Caco-2 (cell line): ENCODE measurements at regions not wholly inside any gene's neighbourhood (a gene's known extent, or its start where the extent isn't known, plus 50 kb on each side); places are given as distances from the start of the nearest gene placed in this dataset.

ENCODE experiments used
- BruUV-seq: library from RNA; stranded (reverse); fragments of 400-500 nt; replicated peaks from 2 replicates; lab custom pipeline; 2021; lab: Mats Ljungman, UMichigan
- CTCF ChIA-PET: fragments of 300-600 bp; sonication (Branson Sonifier 250); formaldehyde crosslinking; loops from one replicate; lab custom pipeline; 2022; ENCODE audit warnings: antibody characterized with exemption; lab: Charles Lee
- POLR2A ChIA-PET: fragments of 300-600 bp; sonication (Branson Sonifier 250); formaldehyde crosslinking; loops from one replicate; lab custom pipeline; 2022; ENCODE audit warnings: antibody characterized with exemption; lab: Charles Lee
- DNase-seq, 2 experiments: peaks; one replicate each; pipeline versions ENCODE4 v3.0.0 to v3.0.0-alpha.2; 2020 to 2022
- H3K27me3 ChIP-seq: replicated peaks from 2 replicates; pipeline ENCODE4 v1.6.0; 2011; ENCODE audit warnings: low read length; ENCODE audit not compliant: control insufficient read depth, insufficient read depth
- H3K36me3 ChIP-seq: 2 replicates; pipeline ENCODE4 v1.5.1; 2011; ENCODE audit warnings: low read length; ENCODE audit not compliant: control insufficient read depth, insufficient read depth
- H3K4me1 ChIP-seq: fragments of 250-450 bp; sonication (Bioruptor Pico); 2 replicates; pipeline ENCODE4 v1.5.1; 2020; ENCODE audit warnings: mild to moderate bottlenecking
- H3K4me3 ChIP-seq: 2 replicates; pipeline ENCODE4 v1.5.1; 2011; ENCODE audit warnings: low read depth, mild to moderate bottlenecking, control low read depth, low read length
- H3K9me3 ChIP-seq: fragments of 250-450 bp; sonication (Bioruptor Pico); 2 replicates; pipeline ENCODE4 v1.5.1; 2020; ENCODE audit warnings: mild to moderate bottlenecking, moderate library complexity
- H3K27ac Mint-ChIP-seq: one replicate; pipeline ENCODE4 v1.8.0; 2022; ENCODE audit warnings: mixed read lengths; ENCODE audit not compliant: unreplicated experiment
- H3K27me3 Mint-ChIP-seq: one replicate; pipeline ENCODE4 v1.8.0; 2022; ENCODE audit warnings: mixed read lengths; ENCODE audit not compliant: insufficient read depth, unreplicated experiment
- H3K36me3 Mint-ChIP-seq: one replicate; pipeline ENCODE4 v1.8.0; 2022; ENCODE audit warnings: mild to moderate bottlenecking, mixed read lengths; ENCODE audit not compliant: insufficient read depth, unreplicated experiment
- H3K4me1 Mint-ChIP-seq: one replicate; pipeline ENCODE4 v1.8.0; 2022; ENCODE audit warnings: low read depth, mixed read lengths; ENCODE audit not compliant: unreplicated experiment
- H3K4me3 Mint-ChIP-seq: one replicate; pipeline ENCODE4 v1.8.0; 2022; ENCODE audit warnings: mild to moderate bottlenecking, moderate library complexity, mixed read lengths; ENCODE audit not compliant: unreplicated experiment
- H3K9me3 Mint-ChIP-seq: one replicate; pipeline ENCODE4 v1.8.0; 2022; ENCODE audit warnings: mixed read lengths; ENCODE audit not compliant: unreplicated experiment
- CTCF ChIP-seq, 2 experiments: fragments of 200-600 bp in 1 of 2; IDR thresholded peaks; 1 replicate in 1 of 2; 2 replicates in 1 of 2; pipeline versions ENCODE4 v1.5.1 to v1.8.0; 2011 to 2022; ENCODE audit warnings: antibody characterized with exemption in 1 of 2, control low read depth in 1 of 2, inconsistent platforms in 1 of 2, low read depth in 1 of 2, low read length in 1 of 2, mild to moderate bottlenecking in 1 of 2, moderate library complexity in 1 of 2; ENCODE audit not compliant: insufficient read depth in 1 of 2, severe bottlenecking in 1 of 2, unreplicated experiment in 1 of 2
- intact Hi-C: fragments of 100-400 bp; cut with micrococcal nuclease; formaldehyde crosslinking; loops from one replicate; pipeline ENCODE4 v1.10.0; 2022; ENCODE audit not compliant: unreplicated experiment

- intact Hi-C loops: no loop called here
- Histone ChIP-seq H3K4me1 (peaks cover 10% of the 10 kb centered on the region), H3K9me3 (no peaks in the 10 kb centered on the region; the same call in 1 of the 2 replicates), H3K36me3 (no peaks in the 10 kb centered on the region), H3K4me3 (no peak overlapping the region), H3K27me3 (no peaks in the 10 kb centered on the region)
- no peaks in the 10 kb centered on the region for H3K27me3 Mint-ChIP-seq
- no peaks in the 10 kb centered on the region for H3K36me3 Mint-ChIP-seq
- BruUV-seq: no TSS peak
- peaks cover 10% of the 10 kb centered on the region for H3K9me3 Mint-ChIP-seq
- H3K27ac Mint-ChIP-seq: peak overlapping the region; percentile 58
- no peak for DNase-seq
- H3K4me3 Mint-ChIP-seq: no peak overlapping the region
- CTCF ChIA-PET: no interaction called here
- no peak for TF ChIP-seq CTCF (IDR thresholded peaks at IDR 0.05; ENCODE audit: insufficient read depth in 1 of 2, low read depth in 1 of 2, low read length in 1 of 2, severe bottlenecking in 1 of 2, unreplicated experiment in 1 of 2)
- H3K4me1 Mint-ChIP-seq: peaks cover 12% of the 10 kb centered on the region
- POLR2A ChIA-PET: no interaction called here
These were observed 316.2 kb upstream of the CDYL start for GRCh38 chr6:4459996-4460395.

- Histone ChIP-seq H3K4me1 (peaks cover 10% of the 10 kb centered on the region), H3K4me3 (no peak overlapping the region), H3K27me3 (no peaks in the 10 kb centered on the region), H3K36me3 (no peaks in the 10 kb centered on the region), H3K9me3 (no peaks in the 10 kb centered on the region; the same call in 1 of the 2 replicates)
- DNase-seq: peak; percentile 13 to 47
- H3K9me3 Mint-ChIP-seq: peaks cover 13% of the 10 kb centered on the region
- BruUV-seq: no TSS peak
- peaks cover 12% of the 10 kb centered on the region for H3K4me1 Mint-ChIP-seq
- intact Hi-C loops: no loop called here
- ChIA-PET CTCF (no interaction called here), POLR2A (interaction anchor here (0.6 kb wide), 1 partner anchor 318 kb away, joined by 4 read pairs; no protein-coding TSS in a partner anchor)
- H3K27me3 Mint-ChIP-seq: peaks cover 3% of the 10 kb centered on the region
- no peak for TF ChIP-seq CTCF (IDR thresholded peaks at IDR 0.05; ENCODE audit: insufficient read depth in 1 of 2, low read depth in 1 of 2, low read length in 1 of 2, severe bottlenecking in 1 of 2, unreplicated experiment in 1 of 2)
- peak overlapping the region; percentile 58 for H3K27ac Mint-ChIP-seq
- H3K36me3 Mint-ChIP-seq: no peaks in the 10 kb centered on the region
- H3K4me3 Mint-ChIP-seq: no peak overlapping the region
These were observed 317.2 kb upstream of the CDYL start for GRCh38 chr6:4459032-4459431.

GRCh38 chr6:4451718-4452117 is 316.3 kb upstream of the ECI2 start:
- no peak for DNase-seq
- POLR2A ChIA-PET: no interaction called here
- H3K4me1 ChIP-seq: no peaks in the 10 kb centered on the region
- no peaks in the 10 kb centered on the region for H3K27me3 ChIP-seq
- Mint-ChIP-seq H3K27me3 (peaks cover 3% of the 10 kb centered on the region), H3K4me3 (no peak overlapping the region), H3K27ac (no peak overlapping the region), H3K36me3 (no peaks in the 10 kb centered on the region), H3K9me3 (peaks cover 38% of the 10 kb centered on the region), H3K4me1 (no peaks in the 10 kb centered on the region)
- H3K9me3 ChIP-seq: no peaks in the 10 kb centered on the region; the same call in 1 of the 2 replicates
- BruUV-seq: no TSS peak
- TF ChIP-seq CTCF (IDR thresholded peaks at IDR 0.05; ENCODE audit: insufficient read depth in 1 of 2, low read depth in 1 of 2, low read length in 1 of 2, severe bottlenecking in 1 of 2, unreplicated experiment in 1 of 2): no peak
- CTCF ChIA-PET: no interaction called here
- no peak overlapping the region for H3K4me3 ChIP-seq
- intact Hi-C loops: no loop called here
- H3K36me3 ChIP-seq: no peaks in the 10 kb centered on the region
